ENCODE measurements at regions not wholly inside any gene's neighbourhood (a gene's known extent, or its start where the extent isn't known, plus 50 kb on each side); places are given as distances from the start of the nearest gene placed in this dataset.

- Histone ChIP-seq H3K27me3 (ENCODE audit: control insufficient read depth, extremely low read depth, insufficient read depth, low read length) (no peaks in the 10 kb centered on the region), H3K4me3 (ENCODE audit: control insufficient read depth in 2 of 3, extremely low read depth in 1 of 3, insufficient read depth in 2 of 3, low read depth in 1 of 3, low read length in 3 of 3) (no peak overlapping the region), H3K79me2 (ENCODE audit: control insufficient read depth, insufficient read depth, low read length) (no peaks in the 10 kb centered on the region), H3K9me1 (ENCODE audit: control insufficient read depth, extremely low read depth, insufficient read depth, low read length) (no peaks in the 10 kb centered on the region), H3K9ac (ENCODE audit: control insufficient read depth, extremely low read depth, insufficient read depth, low read length) (no peak overlapping the region), H4K20me1 (ENCODE audit: control insufficient read depth, extremely low read depth, insufficient read depth, low read length) (no peaks in the 10 kb centered on the region), H3K4me1 (ENCODE audit: control insufficient read depth, extremely low read depth, insufficient read depth, low read length) (no peaks in the 10 kb centered on the region), H3K4me2 (ENCODE audit: control insufficient read depth, extremely low read depth, insufficient read depth, low read depth, low read length) (no peak overlapping the region), H3K27ac (ENCODE audit: control insufficient read depth, insufficient read depth, low read length) (no peak overlapping the region), H3K36me3 (ENCODE audit: control insufficient read depth in 2 of 2, extremely low read depth in 1 of 2, insufficient read depth in 2 of 2, low read length in 2 of 2) (no peaks in the 10 kb centered on the region), H2AFZ (ENCODE audit: control insufficient read depth, low read length) (no peak overlapping the region), H3K9me3 (ENCODE audit: control insufficient read depth, low read depth, low read length) (no peaks in the 10 kb centered on the region)
- FAIRE-seq: no peak
- no peak for TF ChIP-seq CTCF (optimal IDR thresholded peaks at IDR 0.05 in 1 of 3, IDR thresholded peaks at IDR 0.05 in 1 of 3, conservative IDR thresholded peaks at IDR 0.05 in 1 of 3; ENCODE audit: extremely low read depth in 1 of 3, insufficient read depth in 2 of 3, low read length in 3 of 3)
- TF ChIP-seq EZH2 (IDR thresholded peaks at IDR 0.05; ENCODE audit: low read length): no peak
- dilution Hi-C loops (cut with MboI; ENCODE audit: extremely low pct_ligation_motif_present, low sequenced_read_pairs): no loop called here
- DNase-seq (ENCODE audit: low read depth, low spot score): no peak
Measured at GRCh38 chr4:17220816-17221215, 291.1 kb downstream of the QDPR start.

GRCh38 chr4:17218786-17219185 lies 293.1 kb downstream of the QDPR start:
- FAIRE-seq: no peak
- H3K9ac ChIP-seq (ENCODE audit: control insufficient read depth, extremely low read depth, insufficient read depth, low read length): no peak overlapping the region
- H3K79me2 ChIP-seq (ENCODE audit: control insufficient read depth, insufficient read depth, low read length): no peaks in the 10 kb centered on the region
- peaks cover 1% of the 10 kb centered on the region for H3K9me3 ChIP-seq (ENCODE audit: control insufficient read depth, low read depth, low read length)
- no peaks in the 10 kb centered on the region for H3K9me1 ChIP-seq (ENCODE audit: control insufficient read depth, extremely low read depth, insufficient read depth, low read length)
- H3K4me1 ChIP-seq (ENCODE audit: control insufficient read depth, extremely low read depth, insufficient read depth, low read length): no peaks in the 10 kb centered on the region
- H3K4me2 ChIP-seq (ENCODE audit: control insufficient read depth, extremely low read depth, insufficient read depth, low read depth, low read length): no peak overlapping the region
- no peaks in the 10 kb centered on the region for H4K20me1 ChIP-seq (ENCODE audit: control insufficient read depth, extremely low read depth, insufficient read depth, low read length)
- no peak overlapping the region for H3K4me3 ChIP-seq (ENCODE audit: control insufficient read depth in 2 of 3, extremely low read depth in 1 of 3, insufficient read depth in 2 of 3, low read depth in 1 of 3, low read length in 3 of 3)
- no peaks in the 10 kb centered on the region for H3K36me3 ChIP-seq (ENCODE audit: control insufficient read depth in 2 of 2, extremely low read depth in 1 of 2, insufficient read depth in 2 of 2, low read length in 2 of 2)
- H2AFZ ChIP-seq (ENCODE audit: control insufficient read depth, low read length): no peak overlapping the region
- no peak for DNase-seq (ENCODE audit: low read depth, low spot score)
- dilution Hi-C loops (cut with MboI; ENCODE audit: extremely low pct_ligation_motif_present, low sequenced_read_pairs): no loop called here
- TF ChIP-seq EZH2 (IDR thresholded peaks at IDR 0.05; ENCODE audit: low read length) (no peak), CTCF (optimal IDR thresholded peaks at IDR 0.05 in 1 of 3, IDR thresholded peaks at IDR 0.05 in 1 of 3, conservative IDR thresholded peaks at IDR 0.05 in 1 of 3; ENCODE audit: extremely low read depth in 1 of 3, insufficient read depth in 2 of 3, low read length in 3 of 3) (no peak)
- no peaks in the 10 kb centered on the region for H3K27me3 ChIP-seq (ENCODE audit: control insufficient read depth, extremely low read depth, insufficient read depth, low read length)
- H3K27ac ChIP-seq (ENCODE audit: control insufficient read depth, insufficient read depth, low read length): no peak overlapping the region

Data from keratinocyte (primary cell).